Dermis microvascular lymphatic vessel endothelial cell (primary cell): ENCODE measurements at regions not wholly inside any gene's neighbourhood (a gene's known extent, or its start where the extent isn't known, plus 50 kb on each side); places are given as distances from the start of the nearest gene placed in this dataset.

ENCODE experiments used
- DNase-seq, 2 donors: peaks; one replicate each; pipeline versions ENCODE4 v3.0.0 to v3.0.0-alpha.2; 2010; ENCODE audit warnings: low read depth in 2 of 2

DNA sequence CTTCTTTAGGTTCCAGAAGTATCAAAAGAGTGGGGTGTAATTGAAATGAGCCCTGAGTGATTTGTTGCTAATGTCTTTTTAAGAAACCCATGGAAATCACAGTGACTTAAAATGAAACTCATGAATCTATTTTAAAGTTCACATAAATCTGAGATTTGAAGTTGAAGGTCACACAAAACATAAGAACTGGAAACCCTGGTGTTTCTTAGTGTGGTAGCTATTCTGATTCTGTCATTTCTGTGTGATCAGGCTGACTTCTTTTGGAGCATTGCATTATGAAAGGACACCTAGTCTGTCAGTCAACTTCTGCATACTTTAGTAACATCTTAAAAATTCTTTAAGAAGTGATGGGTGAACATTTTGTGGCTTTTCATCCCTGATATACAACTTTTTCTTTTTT is 448.8 kb downstream of the TLE4 start:
- no peak for DNase-seq

DNA sequence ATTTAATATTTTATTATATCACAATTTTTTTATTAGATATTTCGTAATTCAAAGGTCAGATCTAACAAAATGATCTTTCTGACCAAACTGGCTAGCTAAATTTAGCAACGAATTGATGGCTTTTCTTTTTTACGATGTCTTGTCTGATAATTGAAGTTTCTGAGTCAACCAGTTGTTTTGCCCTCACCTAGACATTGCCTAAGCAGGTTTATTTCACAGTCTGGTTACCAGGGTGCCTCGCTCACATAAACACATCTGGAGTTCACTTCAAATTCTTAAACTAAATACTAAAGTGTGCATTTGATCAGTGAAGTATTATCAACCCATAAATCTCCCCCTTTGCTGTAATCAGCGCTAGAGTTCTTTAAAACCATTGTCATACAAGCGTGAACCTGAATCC is 448.3 kb downstream of the TLE4 start:
- no peak for DNase-seq

DNA sequence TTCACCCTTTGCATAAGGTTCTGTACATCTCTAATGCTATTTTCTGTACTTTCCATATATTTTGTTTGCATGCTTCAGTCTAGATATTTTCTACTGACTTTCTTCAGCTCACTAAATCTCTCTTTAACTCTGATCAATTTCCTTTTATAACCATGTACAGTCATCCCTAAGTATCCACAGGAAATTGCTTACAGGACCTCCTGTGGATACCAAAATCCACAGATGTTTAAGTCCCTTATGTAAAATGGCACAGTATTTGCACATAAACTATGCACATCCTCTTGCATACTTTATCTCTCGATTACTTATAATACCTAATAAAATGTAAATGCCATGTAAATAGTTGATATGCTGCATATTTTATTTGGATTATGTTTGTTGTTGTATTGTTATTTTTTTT is 442.1 kb downstream of the TLE4 start:
- no peak for DNase-seq

DNA sequence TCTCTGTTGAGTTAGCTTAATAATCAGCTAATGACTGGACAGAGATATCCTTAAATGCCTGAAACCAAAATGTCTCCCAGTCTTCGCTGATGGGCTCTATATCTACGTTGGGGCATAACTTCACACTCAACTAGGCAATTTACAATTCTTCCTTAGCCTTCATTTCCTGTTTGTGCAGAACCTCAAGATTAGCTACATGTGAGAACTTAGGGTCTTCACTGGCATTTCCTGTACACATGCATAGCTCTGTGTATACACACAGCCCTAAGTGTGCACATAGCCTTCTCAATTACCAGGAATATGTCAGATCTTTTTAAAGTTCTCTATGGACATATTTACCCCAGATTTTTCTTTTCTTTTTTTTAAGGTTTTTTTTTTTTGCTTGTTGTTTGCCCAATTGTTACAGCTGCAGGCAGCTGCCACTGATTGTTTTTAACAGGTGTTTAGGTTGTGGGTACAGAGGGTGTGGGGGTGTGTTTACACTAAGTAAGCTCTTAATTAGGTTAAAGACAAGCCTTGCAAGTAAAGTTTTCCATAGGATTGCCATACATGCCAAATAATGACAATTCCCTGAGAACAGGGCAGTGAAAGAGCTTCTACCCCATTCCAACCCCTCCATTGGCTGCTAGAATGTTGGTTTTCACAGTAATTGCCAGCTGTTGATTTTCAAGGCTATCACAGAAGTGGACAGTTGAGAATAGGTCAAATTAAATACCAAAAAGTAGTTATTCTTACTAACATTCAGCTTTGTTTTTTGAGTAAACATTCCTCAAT is 441.0 kb downstream of the TLE4 start:
- no peak for DNase-seq

DNA sequence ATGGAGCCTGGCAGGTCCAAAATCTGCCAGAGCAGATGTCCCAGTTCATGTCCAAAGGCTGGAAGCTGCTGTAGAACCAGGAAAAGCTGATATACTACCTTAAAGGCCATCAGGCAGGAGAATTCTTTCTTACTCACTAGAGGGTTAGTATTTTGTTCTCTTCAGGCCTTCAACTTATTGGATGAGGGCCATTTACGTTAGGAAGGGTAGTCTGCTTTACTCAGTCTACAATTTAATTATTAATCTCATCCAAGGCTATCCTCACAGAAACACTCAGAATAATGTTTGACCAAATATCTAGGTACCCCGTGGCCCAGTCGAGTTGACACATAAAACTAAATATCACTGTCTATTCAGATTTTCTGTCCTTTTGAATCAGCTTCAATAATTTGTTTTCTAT is 437.4 kb downstream of the TLE4 start:
- no peak for DNase-seq

DNA sequence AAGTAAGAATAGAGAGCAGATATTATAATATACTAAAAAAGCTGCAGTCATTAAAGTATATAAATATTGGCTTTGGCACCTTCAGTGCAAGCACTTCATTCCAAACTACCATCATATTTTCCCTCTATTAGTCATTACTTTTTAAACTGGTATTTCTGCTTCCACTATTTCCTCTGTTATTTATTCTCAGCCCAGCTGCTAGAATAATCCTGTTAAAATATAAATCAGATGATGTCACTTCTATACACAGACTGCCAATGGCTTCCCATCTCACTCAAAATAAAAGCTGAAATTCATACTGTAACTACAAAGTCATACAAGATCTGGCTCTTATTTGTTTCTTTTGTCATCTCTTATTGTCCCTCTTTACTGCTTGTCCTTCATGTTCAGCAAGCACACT is 432.9 kb downstream of the TLE4 start:
- DNase-seq, result no peak

DNA sequence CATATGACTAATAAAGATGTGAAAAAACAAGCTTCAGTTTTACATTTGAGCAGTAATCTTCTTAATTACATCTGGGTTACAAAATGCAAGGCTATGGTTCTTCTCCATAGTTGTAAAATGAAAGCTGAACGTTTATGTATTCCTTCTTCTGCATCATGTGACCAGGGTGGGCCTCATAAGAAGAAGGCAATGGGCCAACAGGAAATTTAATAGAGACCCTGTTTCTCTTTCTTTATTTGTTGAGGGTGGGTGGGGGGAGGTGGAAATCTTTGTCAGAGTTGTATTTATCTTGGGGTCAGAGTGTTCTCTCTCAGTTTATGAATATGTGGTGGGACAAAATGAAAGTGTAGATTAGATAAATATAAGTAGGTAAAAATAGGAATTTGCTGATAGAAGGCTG is 418.8 kb downstream of the TLE4 start:
- no peak for DNase-seq

DNA sequence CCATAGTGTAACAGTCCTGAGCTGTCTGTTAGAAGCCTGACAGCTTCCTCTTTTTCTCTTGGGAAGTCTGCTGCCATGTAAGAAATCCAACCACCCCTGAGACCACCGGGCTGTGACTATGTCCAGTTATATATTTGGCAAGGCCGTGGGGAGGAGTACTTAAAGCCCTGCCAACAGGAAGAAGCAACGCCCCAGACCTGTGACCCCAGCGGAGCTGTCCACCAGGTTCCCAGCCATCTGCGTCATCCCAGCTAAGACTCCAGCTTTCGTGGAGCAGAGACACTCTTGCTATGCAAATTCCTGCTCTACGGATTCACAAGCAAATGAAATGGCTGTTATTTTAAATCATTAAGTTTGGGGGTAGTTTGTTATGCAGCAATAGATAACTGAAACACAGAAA is 417.3 kb downstream of the TLE4 start:
- DNase-seq, result no peak

DNA sequence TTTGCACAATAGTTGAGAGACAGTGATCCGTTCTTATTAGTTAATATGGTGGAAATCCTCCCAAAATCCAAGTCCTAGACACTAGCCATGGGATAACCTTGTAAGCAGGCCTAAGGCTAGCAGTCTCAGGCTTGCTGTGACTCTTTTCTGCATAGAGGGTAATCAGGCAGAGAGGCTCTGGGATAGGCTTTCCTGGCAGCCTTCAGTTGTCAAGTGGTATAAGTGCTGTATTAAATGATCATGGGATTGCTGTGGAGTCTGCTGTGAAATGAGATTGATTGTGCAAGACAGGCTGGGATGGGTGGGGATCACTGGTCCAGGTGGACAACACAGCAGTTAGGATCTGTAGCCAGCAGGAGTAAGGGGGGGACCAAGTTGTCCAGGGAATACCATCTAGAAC is 416.4 kb downstream of the TLE4 start:
- no peak for DNase-seq

DNA sequence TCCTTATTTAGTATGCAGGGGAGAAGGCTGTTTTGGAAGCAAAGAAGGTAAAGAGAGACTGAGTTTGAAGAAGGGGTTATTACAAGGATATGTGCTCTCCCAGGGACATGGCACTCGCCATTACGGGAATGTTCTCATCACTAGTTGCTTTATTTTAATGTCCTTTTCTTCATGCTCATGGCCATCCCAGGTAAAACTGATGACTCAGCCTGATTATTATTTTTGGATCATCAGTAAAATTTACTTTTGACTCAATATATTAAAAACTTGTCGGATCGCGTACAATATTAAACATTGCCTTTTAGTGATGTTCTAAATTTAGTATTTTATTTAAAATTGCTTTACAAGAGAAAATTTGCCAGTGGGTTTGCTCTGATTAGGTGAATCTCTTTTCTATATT is 414.7 kb downstream of the TLE4 start:
- no peak for DNase-seq

DNA sequence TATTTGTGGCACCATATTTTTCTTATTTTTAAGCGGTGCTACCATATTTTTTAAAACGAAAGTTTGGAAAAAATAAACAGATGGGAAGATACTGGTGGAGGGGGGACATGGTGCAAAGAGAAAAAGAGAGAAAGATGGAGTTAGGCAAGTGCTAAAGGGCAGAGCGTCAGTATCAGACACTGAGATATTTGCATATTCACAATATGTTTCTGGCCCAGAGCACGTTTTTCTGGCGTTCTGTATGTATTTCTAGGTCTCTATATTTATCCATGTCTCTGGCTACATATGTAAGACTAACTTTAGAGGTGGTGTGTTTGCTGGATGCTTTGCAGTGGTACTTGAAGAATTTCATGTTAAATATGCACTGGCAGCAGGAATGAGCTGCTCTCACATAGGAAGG is 414.0 kb downstream of the TLE4 start:
- DNase-seq, result no peak

DNA sequence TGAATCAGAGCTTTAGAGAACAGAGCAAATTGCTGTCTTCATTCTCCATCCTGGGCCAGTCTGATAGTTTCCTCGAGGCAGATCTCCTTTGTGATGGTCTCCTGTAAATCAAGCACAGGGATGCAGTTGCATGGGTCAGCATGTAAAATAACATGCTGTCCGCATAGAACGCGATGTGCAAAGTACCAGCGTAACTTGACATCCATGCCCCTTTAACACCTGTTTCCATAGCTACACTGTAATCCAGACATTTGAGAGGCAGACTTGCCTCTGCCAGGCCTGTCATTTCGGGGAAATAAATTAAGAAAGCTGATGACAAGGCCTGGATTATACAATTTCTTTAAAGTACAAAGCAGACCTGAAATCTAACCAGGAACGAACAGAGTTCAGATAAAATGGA is 413.5 kb downstream of the TLE4 start:
- no peak for DNase-seq

DNA sequence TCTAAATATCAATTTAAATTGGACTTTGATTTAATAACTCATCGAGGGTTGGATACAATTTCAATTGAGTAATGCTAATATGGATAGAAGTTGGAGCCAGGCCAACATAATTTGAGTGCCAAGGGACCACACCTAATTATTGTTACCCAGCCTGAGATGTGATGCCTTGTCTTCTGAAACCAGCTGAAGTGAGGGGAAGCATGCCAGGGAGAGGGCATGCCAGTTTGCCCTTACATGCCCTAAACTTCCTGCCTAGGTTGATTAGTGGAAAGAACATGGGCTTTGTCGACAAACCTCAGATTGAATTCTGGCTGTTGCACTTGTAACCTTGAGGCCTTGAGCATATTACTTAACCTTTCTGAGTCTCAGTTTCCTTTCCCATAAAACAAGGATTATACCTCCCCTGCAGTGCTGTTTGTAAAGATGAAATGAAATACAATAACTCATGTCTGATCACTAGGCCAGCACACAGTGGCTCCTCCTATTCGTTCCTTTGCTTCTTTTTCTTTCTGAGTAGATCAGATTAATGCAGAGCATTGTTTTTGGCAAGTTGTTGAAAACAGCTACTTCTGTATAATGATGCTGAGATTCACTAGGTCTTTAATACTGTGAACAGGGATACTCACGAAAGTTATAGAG is 412.8 kb downstream of the TLE4 start:
- DNase-seq, result no peak

DNA sequence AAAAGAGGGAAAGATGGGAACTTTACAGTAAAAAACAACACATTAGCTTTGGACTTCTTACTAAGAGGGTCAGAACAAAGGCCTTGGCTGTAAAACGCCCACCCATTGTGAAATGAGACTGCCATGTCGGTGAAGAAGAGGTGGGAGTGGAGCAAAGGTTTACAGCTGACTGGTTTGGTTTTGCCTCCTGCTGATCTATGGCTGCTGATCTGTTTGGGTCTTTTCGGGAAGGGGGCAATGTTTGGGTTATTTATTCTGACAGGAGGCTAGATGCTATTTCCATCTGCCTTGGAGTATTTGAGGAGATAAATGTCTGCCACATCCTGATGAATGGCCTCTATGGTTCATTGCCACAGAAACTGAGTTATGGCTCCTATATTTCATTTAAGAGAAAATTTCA is 408.7 kb downstream of the TLE4 start:
- DNase-seq, result no peak

DNA sequence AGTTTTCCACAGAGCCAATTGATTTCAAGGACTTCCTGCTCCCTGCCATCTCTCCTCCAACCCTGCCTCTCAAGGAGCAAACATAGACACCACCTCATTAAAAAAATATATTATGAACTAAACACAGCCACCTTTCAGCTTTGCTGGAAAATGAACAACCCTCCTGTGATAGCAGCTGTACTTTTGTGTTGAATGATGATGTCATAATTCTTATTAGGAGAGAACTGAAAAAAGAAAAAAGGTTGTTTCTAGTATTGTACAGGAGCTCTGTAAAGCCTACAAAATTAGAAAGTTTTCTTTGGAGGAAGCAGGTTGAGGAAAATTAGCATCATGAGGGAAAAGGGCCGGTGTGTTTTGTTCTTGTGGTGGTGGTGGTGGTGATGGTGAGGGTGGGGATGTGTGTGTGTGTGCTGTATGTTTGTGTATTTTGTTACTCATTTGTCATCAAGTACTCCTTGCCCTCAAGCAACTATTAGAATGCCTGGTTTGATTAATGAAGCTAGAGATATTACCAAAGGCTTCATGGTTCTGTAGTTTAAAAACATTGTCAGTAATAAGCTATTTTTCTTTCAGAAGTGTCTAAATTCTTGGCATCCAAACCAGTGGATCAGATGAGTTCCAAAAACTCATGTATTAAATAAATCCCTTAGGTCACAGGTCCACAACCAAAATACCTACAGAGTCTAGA is 405.9 kb downstream of the TLE4 start:
- no peak for DNase-seq

DNA sequence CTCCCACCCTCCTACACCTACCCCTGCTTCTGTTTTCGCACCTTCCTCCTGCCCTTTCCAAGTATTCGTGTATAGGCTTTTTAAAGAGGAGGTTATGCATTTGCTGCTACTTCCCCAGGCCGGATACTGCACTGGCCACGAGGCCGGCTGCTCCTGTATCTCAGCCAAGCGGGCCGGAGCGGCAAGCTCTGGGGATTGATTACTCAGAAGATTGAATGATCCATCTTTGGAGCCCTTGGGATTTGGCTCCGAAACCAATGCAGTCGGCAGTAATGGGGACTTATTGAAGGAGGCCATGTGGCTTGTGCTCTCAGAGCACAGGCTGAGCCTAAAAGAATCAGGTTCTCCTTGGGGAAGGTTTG is 405.3 kb downstream of the TLE4 start:
- DNase-seq, result no peak

DNA sequence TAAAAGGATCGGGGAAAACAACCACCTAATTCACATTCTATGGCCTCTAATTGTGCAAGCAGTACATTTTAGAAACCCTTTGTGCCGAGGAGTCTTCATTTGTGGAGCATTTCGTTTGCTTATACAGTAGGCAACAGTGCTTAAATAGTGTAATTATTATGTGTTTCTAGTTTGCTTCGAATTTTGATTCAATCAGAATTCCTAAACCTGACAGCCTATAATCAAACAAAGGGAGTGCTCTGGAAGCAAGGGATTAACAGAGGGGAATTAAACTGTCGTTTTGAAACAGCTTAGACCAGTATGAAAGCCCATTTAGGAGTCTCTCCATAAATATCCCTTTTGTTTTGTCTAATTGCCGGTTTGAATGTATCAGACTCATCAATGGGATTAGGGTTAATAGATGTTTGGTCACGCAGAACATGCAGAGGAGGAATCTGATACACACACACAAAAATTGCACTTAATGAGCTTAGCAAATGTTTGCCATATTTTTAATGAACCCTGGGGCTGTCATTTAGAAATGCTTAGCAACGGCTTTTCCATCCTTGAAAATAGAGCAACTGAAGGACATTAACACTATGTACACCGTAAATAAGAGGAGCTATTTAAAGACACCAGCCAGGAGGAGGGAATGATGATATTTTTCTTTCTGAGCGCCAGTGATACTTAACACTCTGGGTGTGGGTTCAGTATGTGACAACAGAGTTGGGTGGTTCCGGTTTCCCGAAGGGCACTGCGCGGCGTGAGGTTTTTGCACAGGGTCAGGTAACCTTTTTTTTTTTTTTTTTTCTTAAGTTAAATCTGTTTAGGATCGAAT is 404.7 kb downstream of the TLE4 start:
- no peak for DNase-seq

DNA sequence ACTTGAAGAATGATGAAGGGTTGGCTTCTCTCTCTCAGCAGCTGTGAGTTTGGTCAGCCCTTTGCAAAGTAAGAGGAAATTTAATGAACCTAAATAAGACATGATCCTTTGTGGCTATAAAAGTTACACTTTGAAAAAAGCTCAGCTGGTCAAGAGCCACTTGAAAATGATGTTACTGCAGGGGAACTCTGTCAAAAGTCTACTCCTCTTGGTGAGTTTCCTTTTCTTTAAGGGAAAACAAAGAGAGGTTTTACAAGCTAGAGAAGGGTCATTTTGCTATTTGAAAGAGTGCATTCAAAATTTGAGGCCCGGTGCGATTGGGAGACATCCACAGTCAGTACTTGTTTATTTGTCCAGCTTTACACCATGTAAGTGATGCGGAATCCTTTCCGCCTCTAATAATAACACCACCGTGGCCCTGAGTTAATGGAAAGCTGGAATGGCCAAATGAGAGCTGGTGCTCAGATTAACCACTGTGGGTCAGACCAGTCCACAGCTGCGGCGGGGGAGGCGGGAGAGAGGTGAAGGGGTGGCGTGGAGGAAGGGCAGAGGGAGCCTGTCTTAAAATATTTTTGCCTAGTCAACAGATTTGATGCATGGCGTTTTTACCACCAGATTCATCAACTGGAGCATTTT is 404.0 kb downstream of the TLE4 start:
- DNase-seq, result no peak

DNA sequence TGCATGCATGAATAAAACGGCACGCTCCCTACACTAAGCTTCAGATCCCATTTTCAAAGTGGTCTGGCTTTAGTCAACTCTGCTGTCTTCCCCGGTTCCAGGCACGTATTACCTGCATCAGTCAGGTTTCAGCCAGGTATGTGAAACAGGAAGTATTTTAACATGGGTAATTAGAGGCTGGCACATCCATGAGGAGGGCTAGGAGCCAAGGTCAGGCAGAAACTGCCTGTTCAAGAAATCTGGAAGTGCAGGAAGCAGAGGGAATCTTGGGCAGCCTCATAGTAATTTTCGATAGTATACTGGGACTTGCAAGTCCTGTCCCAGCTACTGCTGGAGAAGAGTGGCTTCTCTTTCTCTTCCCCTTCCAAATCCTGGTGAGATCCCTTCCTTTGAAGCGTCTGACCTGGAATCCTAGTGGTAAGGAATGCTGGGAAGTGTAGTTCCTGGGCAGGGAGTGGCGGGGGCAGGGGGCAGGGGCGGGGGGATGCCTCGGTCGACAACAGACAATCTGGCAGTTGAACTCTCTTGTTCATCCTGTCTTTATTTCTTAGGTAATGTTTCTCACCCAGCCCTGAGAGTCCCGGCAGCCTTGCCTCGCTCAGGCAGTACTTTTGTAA is 403.1 kb downstream of the TLE4 start:
- no peak for DNase-seq

DNA sequence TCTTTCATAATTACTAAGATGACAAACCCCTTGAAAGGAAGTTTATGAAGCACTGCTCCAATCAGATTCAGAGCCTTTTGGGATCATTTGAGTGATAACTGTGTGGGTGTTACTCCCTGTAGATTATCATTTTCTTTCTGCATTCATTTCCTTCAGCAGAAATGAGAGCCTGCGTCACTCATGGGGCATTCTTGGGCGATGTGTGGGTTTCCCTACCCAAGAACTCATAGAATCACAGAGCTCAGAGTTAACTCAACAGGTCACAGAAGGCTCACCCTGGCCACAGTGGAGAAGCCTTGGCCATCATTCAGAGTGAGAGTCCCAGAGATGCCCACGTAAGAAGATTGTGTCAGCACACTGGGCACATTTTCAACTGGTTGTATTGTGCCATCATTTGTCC is 401.9 kb downstream of the TLE4 start:
- no peak for DNase-seq

DNA sequence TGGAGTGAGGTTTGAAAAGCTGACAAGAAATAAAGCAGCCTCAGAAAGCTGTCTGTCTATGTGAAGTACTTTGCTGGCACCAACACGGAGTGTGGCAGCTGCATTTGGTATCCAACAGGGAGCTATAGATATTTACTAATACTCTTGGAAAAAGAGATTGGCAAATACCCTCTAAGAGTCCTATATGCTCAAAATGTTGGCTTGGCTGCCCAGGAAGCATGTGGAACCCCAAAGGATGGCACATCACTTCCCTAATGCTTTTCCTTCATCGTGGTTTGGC is 398.3 kb downstream of the TLE4 start:
- DNase-seq, result no peak
